Bronchial epithelial cell (primary cell): ENCODE measurements at regions not wholly inside any gene's neighbourhood (a gene's known extent, or its start where the extent isn't known, plus 50 kb on each side); places are given as distances from the start of the nearest gene placed in this dataset.
"Not testable (repeated sequence)": the region's sequence is repeated elsewhere in the genome, so short reads cannot be mapped to it uniquely, and the experiment has no call there.

Source experiments
- DNase-seq: peaks from one replicate; pipeline ENCODE4 v3.0.0-alpha.2; 2010; ENCODE audit warnings: low read depth
- FAIRE-seq: peaks from 2 replicates; lab custom pipeline; 2011; peaks lifted over from hg19 to GRCh38; lab: Jason Lieb, UNC
- H3K27me3 ChIP-seq: 2 replicates; pipeline ENCODE4 v1.5.1; 2011; ENCODE audit warnings: low read length; ENCODE audit not compliant: control insufficient read depth, insufficient read depth
- H3K36me3 ChIP-seq: 2 replicates; pipeline ENCODE4 v1.5.1; 2011; ENCODE audit warnings: low read length; ENCODE audit not compliant: control insufficient read depth, insufficient read depth
- H3K4me3 ChIP-seq: 2 replicates; pipeline ENCODE4 v1.5.1; 2011; ENCODE audit warnings: mild to moderate bottlenecking, low read depth, low read length, control low read depth
- TF ChIP-seq, protein P1 (sequence below): IDR thresholded peaks from 2 replicates; pipeline ENCODE4 v1.5.1; 2011; ENCODE audit warnings: mild to moderate bottlenecking, moderate library complexity, low read length, control low read depth, inconsistent platforms; ENCODE audit not compliant: insufficient read depth, severe bottlenecking

GRCh38 chr2:94576486-94576885 is 294.7 kb upstream of the TEKT4 start:
- DNase-seq, H3K36me3 ChIP-seq, H3K27me3 ChIP-seq, H3K4me3 ChIP-seq, FAIRE-seq: not testable (repeated sequence)

DNA sequence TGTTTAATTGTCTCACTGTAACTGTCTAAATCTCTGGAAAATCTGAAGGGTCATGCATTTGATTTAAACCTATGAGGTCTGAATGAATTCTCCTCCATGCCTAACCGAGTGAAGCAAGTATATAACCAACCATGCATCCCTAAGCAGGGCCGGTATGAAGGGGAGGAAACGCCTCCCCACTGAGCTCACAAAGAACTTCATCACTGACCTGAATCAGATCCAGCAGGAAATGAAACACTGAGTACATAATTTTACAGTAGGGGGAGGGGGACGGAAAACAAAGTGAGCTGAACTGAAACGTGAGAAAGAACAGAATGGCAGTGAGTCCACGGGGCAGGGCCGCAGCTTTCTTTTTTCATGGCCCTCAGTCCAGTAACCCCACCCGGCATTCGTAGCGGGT is 294.1 kb upstream of the TEKT4 start:
- FAIRE-seq, H3K36me3 ChIP-seq, H3K27me3 ChIP-seq, H3K4me3 ChIP-seq: not testable (repeated sequence)
- DNase-seq: peak; percentile 10

GRCh38 chr2:94579221-94579620 is 292.0 kb upstream of the TEKT4 start:
- not testable (repeated sequence) for H3K27me3 ChIP-seq, DNase-seq, FAIRE-seq, H3K4me3 ChIP-seq, H3K36me3 ChIP-seq

DNA sequence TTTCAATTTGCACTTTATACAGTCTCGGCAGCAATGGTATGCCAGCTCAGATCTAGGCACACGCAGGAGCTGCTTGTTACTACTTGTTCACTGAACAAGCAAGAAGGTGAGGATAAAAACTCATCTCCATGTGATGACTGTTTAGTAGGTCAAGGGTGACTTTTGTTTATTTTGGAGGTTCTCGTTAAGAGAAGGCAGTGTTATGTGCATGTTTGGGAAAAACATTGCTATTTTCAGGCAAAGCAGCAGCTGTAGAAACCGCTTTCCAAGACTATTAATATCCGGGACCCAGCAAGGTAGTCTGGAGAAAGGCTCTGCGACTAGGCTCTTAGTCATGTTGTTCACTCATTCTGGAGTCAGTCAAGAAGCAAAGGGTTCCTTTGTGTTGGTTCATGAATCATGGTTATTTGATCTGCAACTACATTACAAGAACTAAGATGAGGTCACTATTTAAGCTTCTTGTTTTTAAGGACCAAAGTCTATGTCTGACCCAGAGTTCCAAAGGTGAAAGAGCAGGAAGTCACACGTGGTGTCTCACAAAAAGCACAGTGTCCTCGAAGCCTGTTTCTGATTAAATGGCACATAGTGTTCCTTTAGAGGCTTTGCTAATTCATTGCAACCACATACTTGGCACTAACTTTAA is 288.0 kb upstream of the TEKT4 start:
- peak; percentile 30 for DNase-seq
- not testable (repeated sequence) for FAIRE-seq

GRCh38 chr2:94584569-94584968 is 286.7 kb upstream of the TEKT4 start:
- not testable (repeated sequence) for FAIRE-seq, H3K27me3 ChIP-seq, DNase-seq, H3K4me3 ChIP-seq, H3K36me3 ChIP-seq

More for the DNA sequence above, 288.0 kb upstream of the TEKT4 start:
- H3K4me3 ChIP-seq, H3K36me3 ChIP-seq, H3K27me3 ChIP-seq: not testable (repeated sequence)

- FAIRE-seq, DNase-seq: not testable (repeated sequence)
These were observed 284.9 kb upstream of the TEKT4 start for GRCh38 chr2:94586032-94586982.

GRCh38 chr2:94587042-94587441 is 284.2 kb upstream of the TEKT4 start:
- not testable (repeated sequence) for H3K4me3 ChIP-seq, FAIRE-seq, H3K27me3 ChIP-seq, DNase-seq, H3K36me3 ChIP-seq

More at GRCh38 chr2:94586032-94586982, 284.9 kb upstream of the TEKT4 start:
- TF ChIP-seq, protein P1, sequence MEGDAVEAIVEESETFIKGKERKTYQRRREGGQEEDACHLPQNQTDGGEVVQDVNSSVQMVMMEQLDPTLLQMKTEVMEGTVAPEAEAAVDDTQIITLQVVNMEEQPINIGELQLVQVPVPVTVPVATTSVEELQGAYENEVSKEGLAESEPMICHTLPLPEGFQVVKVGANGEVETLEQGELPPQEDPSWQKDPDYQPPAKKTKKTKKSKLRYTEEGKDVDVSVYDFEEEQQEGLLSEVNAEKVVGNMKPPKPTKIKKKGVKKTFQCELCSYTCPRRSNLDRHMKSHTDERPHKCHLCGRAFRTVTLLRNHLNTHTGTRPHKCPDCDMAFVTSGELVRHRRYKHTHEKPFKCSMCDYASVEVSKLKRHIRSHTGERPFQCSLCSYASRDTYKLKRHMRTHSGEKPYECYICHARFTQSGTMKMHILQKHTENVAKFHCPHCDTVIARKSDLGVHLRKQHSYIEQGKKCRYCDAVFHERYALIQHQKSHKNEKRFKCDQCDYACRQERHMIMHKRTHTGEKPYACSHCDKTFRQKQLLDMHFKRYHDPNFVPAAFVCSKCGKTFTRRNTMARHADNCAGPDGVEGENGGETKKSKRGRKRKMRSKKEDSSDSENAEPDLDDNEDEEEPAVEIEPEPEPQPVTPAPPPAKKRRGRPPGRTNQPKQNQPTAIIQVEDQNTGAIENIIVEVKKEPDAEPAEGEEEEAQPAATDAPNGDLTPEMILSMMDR: peak; percentile 46
- H3K36me3 ChIP-seq, H3K27me3 ChIP-seq, H3K4me3 ChIP-seq: not testable (repeated sequence)

GRCh38 chr2:94594019-94594836 is 277.0 kb upstream of the TEKT4 start:
- DNase-seq, H3K36me3 ChIP-seq, FAIRE-seq: not testable (repeated sequence)

GRCh38 chr2:94595956-94596355 is 275.3 kb upstream of the TEKT4 start:
- not testable (repeated sequence) for H3K4me3 ChIP-seq, H3K36me3 ChIP-seq, DNase-seq, FAIRE-seq, H3K27me3 ChIP-seq

More at GRCh38 chr2:94594019-94594836, 277.0 kb upstream of the TEKT4 start:
- not testable (repeated sequence) for H3K27me3 ChIP-seq, H3K4me3 ChIP-seq

DNA sequence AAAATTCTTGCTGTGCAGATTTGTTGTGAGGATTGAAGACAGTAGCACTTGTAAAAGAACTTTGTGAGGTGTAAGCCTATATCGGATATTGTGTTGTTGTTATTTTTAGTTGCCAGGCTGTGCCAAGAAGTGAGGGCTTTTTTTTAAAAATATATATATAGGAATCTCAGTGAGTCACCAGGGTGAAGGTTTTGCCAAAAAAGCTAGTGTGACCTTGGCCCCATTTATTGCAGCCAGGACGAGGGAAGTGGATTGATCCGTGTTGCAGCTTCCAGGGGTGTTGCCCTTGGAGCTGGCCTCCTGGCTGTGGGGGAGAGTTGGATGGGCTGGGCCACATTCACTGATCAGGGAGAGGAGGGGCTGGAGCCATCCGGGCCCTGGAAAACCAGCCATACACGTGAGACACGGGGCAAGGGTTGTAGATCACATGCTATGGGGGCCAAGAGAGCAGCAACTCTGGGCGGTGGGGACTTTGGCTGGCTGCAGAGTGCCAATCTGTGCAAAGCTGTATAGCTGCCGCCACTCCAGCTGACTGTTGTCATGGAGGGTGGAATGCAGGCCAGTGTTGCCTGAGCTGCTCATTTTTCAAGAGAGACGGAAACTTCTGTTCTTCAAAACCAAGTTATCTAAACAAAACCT is 273.0 kb upstream of the TEKT4 start:
- not testable (repeated sequence) for DNase-seq, H3K4me3 ChIP-seq, H3K27me3 ChIP-seq, FAIRE-seq, H3K36me3 ChIP-seq

DNA sequence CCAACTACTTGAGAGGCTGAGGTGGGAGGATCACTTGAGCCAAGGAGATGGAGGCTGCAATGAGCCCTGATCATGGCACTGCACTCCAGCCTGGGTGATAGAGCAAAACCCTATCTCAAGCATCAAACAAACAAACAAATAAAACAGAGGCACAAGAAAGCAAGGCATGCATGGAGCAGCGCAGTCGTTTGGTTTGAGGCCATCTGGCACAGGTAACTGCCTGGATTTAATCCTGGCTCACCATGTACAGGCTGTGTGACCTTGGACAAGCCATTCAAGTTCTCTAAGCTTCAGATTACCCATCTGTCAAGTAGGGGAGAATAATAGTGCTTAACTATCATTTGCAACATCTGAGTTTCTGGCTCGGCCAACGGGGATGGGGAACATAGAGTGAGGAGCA is 270.3 kb upstream of the TEKT4 start:
- not testable (repeated sequence) for FAIRE-seq, H3K27me3 ChIP-seq

More for the DNA sequence above, 270.3 kb upstream of the TEKT4 start:
- H3K36me3 ChIP-seq, DNase-seq, H3K4me3 ChIP-seq: not testable (repeated sequence)
